ENCODE measurements at regions not wholly inside any gene's neighbourhood (a gene's known extent, or its start where the extent isn't known, plus 50 kb on each side); places are given as distances from the start of the nearest gene placed in this dataset.

DNA sequence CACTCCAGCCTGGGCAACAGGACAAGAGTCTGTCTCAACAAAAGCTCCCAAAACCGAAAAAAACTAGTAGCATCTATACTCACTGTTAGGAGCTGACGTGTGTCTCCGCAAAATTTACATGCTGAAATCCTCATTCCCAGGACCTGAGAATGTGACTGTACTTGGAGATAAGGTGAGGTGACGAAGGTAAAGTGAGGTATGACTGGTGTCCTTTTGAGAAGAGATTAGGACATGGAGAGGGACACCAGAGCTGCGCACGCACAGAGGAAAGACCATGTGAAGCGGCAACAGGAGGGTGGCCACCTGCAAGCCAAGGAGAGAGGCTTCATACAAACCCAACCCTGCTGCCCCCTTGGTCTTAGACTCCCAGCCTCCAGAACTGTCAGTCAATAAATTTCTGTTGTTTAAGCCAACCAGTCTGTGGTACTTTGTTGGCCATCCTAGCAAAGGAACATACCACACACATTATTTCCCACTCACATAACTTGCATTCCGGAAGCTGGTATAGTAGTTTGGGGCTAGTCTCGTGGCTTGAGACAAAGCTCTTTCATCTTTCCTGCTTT is 1154.0 kb upstream of the CELF2 start:
- Histone ChIP-seq H3K4me1 (ENCODE audit: control insufficient read depth in 1 of 2, insufficient read depth in 2 of 2, low read length in 2 of 2) (no peaks in the 10 kb centered on the region), H3K27ac (ENCODE audit: low read depth, low read length) (no peak overlapping the region), H3K27me3 (ENCODE audit: insufficient read depth, low read length) (no peaks in the 10 kb centered on the region), H3K9me2 (ENCODE audit: insufficient read depth) (no peaks in the 10 kb centered on the region), H3K79me2 (ENCODE audit: insufficient read depth, low read length) (no peaks in the 10 kb centered on the region), H3K4me2 (ENCODE audit: low read length) (no peak overlapping the region), H3K9ac (ENCODE audit: low read length) (no peak overlapping the region), H3K36me3 (ENCODE audit: control insufficient read depth in 1 of 2, insufficient read depth in 2 of 2, low read length in 2 of 2) (no peaks in the 10 kb centered on the region), H2AFZ (ENCODE audit: low read depth, low read length, poor library complexity, severe bottlenecking) (no peak overlapping the region), H3K9me3 (ENCODE audit: control insufficient read depth in 1 of 2, insufficient read depth in 1 of 2, low read depth in 1 of 2, low read length in 2 of 2) (peaks cover 9 to 36% of the 10 kb centered on the region in 2 experiments; a peak in 2 of 4 replicates), H4K20me1 (ENCODE audit: insufficient read depth) (no peaks in the 10 kb centered on the region), H3K4me3 (replicated peaks in 1 of 2; ENCODE audit: low read depth in 1 of 2, low read length in 2 of 2) (no peak overlapping the region)
- CTCF ChIA-PET, result no interaction called here
- BruUV-seq (replicated peaks), result no TSS peak
- TF ChIP-seq, protein P1, sequence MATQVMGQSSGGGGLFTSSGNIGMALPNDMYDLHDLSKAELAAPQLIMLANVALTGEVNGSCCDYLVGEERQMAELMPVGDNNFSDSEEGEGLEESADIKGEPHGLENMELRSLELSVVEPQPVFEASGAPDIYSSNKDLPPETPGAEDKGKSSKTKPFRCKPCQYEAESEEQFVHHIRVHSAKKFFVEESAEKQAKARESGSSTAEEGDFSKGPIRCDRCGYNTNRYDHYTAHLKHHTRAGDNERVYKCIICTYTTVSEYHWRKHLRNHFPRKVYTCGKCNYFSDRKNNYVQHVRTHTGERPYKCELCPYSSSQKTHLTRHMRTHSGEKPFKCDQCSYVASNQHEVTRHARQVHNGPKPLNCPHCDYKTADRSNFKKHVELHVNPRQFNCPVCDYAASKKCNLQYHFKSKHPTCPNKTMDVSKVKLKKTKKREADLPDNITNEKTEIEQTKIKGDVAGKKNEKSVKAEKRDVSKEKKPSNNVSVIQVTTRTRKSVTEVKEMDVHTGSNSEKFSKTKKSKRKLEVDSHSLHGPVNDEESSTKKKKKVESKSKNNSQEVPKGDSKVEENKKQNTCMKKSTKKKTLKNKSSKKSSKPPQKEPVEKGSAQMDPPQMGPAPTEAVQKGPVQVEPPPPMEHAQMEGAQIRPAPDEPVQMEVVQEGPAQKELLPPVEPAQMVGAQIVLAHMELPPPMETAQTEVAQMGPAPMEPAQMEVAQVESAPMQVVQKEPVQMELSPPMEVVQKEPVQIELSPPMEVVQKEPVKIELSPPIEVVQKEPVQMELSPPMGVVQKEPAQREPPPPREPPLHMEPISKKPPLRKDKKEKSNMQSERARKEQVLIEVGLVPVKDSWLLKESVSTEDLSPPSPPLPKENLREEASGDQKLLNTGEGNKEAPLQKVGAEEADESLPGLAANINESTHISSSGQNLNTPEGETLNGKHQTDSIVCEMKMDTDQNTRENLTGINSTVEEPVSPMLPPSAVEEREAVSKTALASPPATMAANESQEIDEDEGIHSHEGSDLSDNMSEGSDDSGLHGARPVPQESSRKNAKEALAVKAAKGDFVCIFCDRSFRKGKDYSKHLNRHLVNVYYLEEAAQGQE (IDR thresholded peaks at IDR 0.05; ENCODE audit: low read depth), result no peak
- TF ChIP-seq ZNF274 (IDR thresholded peaks at IDR 0.05; ENCODE audit: low read depth, low read length) (no peak), FOSL1 (IDR thresholded peaks at IDR 0.05; ENCODE audit: low read depth) (no peak)
- intact Hi-C loops (cut with micrococcal nuclease), result no loop called here
- POLR2A ChIA-PET, result no interaction called here
- ATAC-seq (no peak), DNase-seq (ENCODE audit: low read depth, low spot score) (no peak)
- RAD21 ChIA-PET (ENCODE audit: low non-redundant PET in 1 of 2, low total read pairs in 2 of 2, uncharacterized antibody in 2 of 2, unreplicated experiment in 2 of 2), result no interaction called here

DNA sequence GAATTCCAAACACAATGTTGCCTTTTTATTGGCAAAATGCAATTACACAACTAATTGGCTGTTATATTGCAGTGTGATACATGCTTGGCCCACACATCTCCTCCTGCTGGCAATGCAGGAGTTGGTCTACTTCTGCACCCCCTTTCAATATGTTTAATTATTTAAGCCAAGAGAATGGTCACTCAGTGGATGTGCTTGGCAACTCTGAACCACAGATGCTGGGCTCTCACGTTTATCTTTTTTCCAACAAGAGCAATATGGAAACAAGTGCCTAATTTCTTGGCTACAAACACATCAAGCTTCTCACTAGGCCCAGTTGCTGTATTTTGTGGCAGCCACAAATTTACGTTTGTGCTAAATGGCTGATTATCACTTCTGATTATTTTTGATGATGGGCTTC is 1149.2 kb upstream of the CELF2 start:
- H4K20me1 ChIP-seq (ENCODE audit: insufficient read depth), result no peaks in the 10 kb centered on the region
- H3K9me3 ChIP-seq (ENCODE audit: control insufficient read depth in 1 of 2, insufficient read depth in 1 of 2, low read depth in 1 of 2, low read length in 2 of 2), result peaks cover 11 to 29% of the 10 kb centered on the region in 2 experiments; a peak in 2 of 4 replicates
- H3K4me2 ChIP-seq (ENCODE audit: low read length), result no peak overlapping the region
- H3K9me2 ChIP-seq (ENCODE audit: insufficient read depth), result no peaks in the 10 kb centered on the region
- no peak overlapping the region for H2AFZ ChIP-seq (ENCODE audit: low read depth, low read length, poor library complexity, severe bottlenecking)
- H3K36me3 ChIP-seq (ENCODE audit: control insufficient read depth in 1 of 2, insufficient read depth in 2 of 2, low read length in 2 of 2), result no peaks in the 10 kb centered on the region
- DNase-seq (ENCODE audit: low read depth, low spot score) (no peak), ATAC-seq (no peak)
- H3K27ac ChIP-seq (ENCODE audit: low read depth, low read length), result no peak overlapping the region
- no TSS peak for BruUV-seq (replicated peaks)
- no peak overlapping the region for H3K9ac ChIP-seq (ENCODE audit: low read length)
- no peaks in the 10 kb centered on the region for H3K27me3 ChIP-seq (ENCODE audit: insufficient read depth, low read length)
- no peak overlapping the region for H3K4me3 ChIP-seq (replicated peaks in 1 of 2; ENCODE audit: low read depth in 1 of 2, low read length in 2 of 2)
- CTCF ChIA-PET, result no interaction called here
- RAD21 ChIA-PET (ENCODE audit: low non-redundant PET in 1 of 2, low total read pairs in 2 of 2, uncharacterized antibody in 2 of 2, unreplicated experiment in 2 of 2), result no interaction called here
- intact Hi-C loops (cut with micrococcal nuclease), result no loop called here
- POLR2A ChIA-PET, result no interaction called here
- no peaks in the 10 kb centered on the region for H3K4me1 ChIP-seq (ENCODE audit: control insufficient read depth in 1 of 2, insufficient read depth in 2 of 2, low read length in 2 of 2)
- TF ChIP-seq EGR1 (IDR thresholded peaks at IDR 0.05; ENCODE audit: low read depth) (no peak), EZH2phosphoT487 (IDR thresholded peaks at IDR 0.05; ENCODE audit: borderline replicate concordance) (no peak), CBX3 (IDR thresholded peaks at IDR 0.05; ENCODE audit: low read depth) (no peak), EZH2 (IDR thresholded peaks at IDR 0.05) (no peak)
- H3K79me2 ChIP-seq (ENCODE audit: insufficient read depth, low read length), result no peaks in the 10 kb centered on the region

Measured in HCT116 (cell line).